Testis (tissue), 2 donors: ENCODE measurements at regions not wholly inside any gene's neighbourhood (a gene's known extent, or its start where the extent isn't known, plus 50 kb on each side); places are given as distances from the start of the nearest gene placed in this dataset.

ENCODE experiments used
- DNase-seq: peaks from one replicate; pipeline ENCODE4 v3.0.0-alpha.2; 2019
- H3K27ac ChIP-seq, 2 donors: fragments of 200-600 bp; sonication (generic); one replicate each; pipeline ENCODE4 v1.5.1; 2019
- H3K27me3 ChIP-seq: fragments of 200-600 bp; sonication (generic); one replicate; pipeline ENCODE4 v1.5.1; 2019
- H3K36me3 ChIP-seq: fragments of 200-600 bp; sonication (generic); one replicate; pipeline ENCODE4 v1.5.1; 2017; ENCODE audit warnings: low read depth; ENCODE audit errors: missing control alignments
- H3K4me1 ChIP-seq: fragments of 200-600 bp; sonication (generic); one replicate; pipeline ENCODE4 v1.5.1; 2019
- H3K4me3 ChIP-seq, 2 donors: fragments of 200-600 bp; sonication (generic); one replicate each; pipeline ENCODE4 v1.5.1; 2017 to 2019
- H3K9me3 ChIP-seq: fragments of 200-600 bp; sonication (generic); one replicate; pipeline ENCODE4 v1.5.1; 2017
- CTCF ChIP-seq, 3 experiments: fragments of 450-650 bp in 2 of 3; fragments of 200-600 bp in 1 of 3; sonication (generic) in 1 of 3; IDR thresholded peaks; one replicate each; pipeline ENCODE4 v1.5.1; 2016 to 2019; ENCODE audit warnings: antibody characterized with exemption in 3 of 3, mild to moderate bottlenecking in 2 of 3, moderate library complexity in 1 of 3
- POLR2A ChIP-seq: fragments of 450-650 bp; IDR thresholded peaks from one replicate; pipeline ENCODE4 v1.6.1; 2017; ENCODE audit warnings: antibody characterized with exemption, mild to moderate bottlenecking, moderate library complexity
- whole genome bisulfite sequencing, 2 donors: methylation state at CpG; one replicate each; pipeline ENCODE4 v1.1.5; 2018; 5-methylcytosine and 5-hydroxymethylcytosine counted together
- intact Hi-C: fragments of 100-400 bp; cut with DNase I; formaldehyde crosslinking; loops from one replicate; pipeline ENCODE4 v1.15.1; 2023; ENCODE audit warnings: low total_unique reads

GRCh38 chr5:117892360-117892759, 1096.0 kb downstream of the DTWD2 start:
- H3K4me1 ChIP-seq, result no peaks in the 10 kb centered on the region
- H3K27ac ChIP-seq, result no peak overlapping the region
- H3K9me3 ChIP-seq, result no peaks in the 10 kb centered on the region
- no peak overlapping the region for H3K4me3 ChIP-seq
- WGBS, 2 donors, result 89 to 96% methylated on average over 4 of the region's 4 CpGs
- no peaks in the 10 kb centered on the region for H3K27me3 ChIP-seq
- TF ChIP-seq POLR2A, result no peak
- no peak for TF ChIP-seq CTCF (IDR thresholded peaks at IDR 0.05)
- intact Hi-C loops, result no loop called here
- H3K36me3 ChIP-seq, result no peaks in the 10 kb centered on the region
- DNase-seq, result no peak

GRCh38 chr5:117889596-117889995, 1098.8 kb downstream of the DTWD2 start:
- no peak for DNase-seq
- TF ChIP-seq CTCF (IDR thresholded peaks at IDR 0.05) (no peak), POLR2A (no peak)
- intact Hi-C loops, result no loop called here
- H3K27me3 ChIP-seq, result no peaks in the 10 kb centered on the region
- no peak overlapping the region for H3K27ac ChIP-seq
- no peaks in the 10 kb centered on the region for H3K9me3 ChIP-seq
- no peak overlapping the region for H3K4me3 ChIP-seq
- H3K36me3 ChIP-seq, result no peaks in the 10 kb centered on the region
- H3K4me1 ChIP-seq, result no peaks in the 10 kb centered on the region

GRCh38 chr5:117888688-117889087, 1099.7 kb downstream of the DTWD2 start:
- intact Hi-C loops, result no loop called here
- Histone ChIP-seq H3K9me3 (no peaks in the 10 kb centered on the region), H3K36me3 (no peaks in the 10 kb centered on the region), H3K27me3 (no peaks in the 10 kb centered on the region), H3K27ac (no peak overlapping the region), H3K4me3 (peak overlapping the region in 1 of 2 donors; percentile 12), H3K4me1 (no peaks in the 10 kb centered on the region)
- TF ChIP-seq CTCF (IDR thresholded peaks at IDR 0.05), result no peak
- TF ChIP-seq POLR2A, result no peak
- WGBS, 2 donors, result 39 to 63% methylated on average over 2 of the region's 2 CpGs
- DNase-seq, result peak; percentile 15

GRCh38 chr5:117881426-117882230, 1106.7 kb downstream of the DTWD2 start:
- Histone ChIP-seq H3K4me1 (no peaks in the 10 kb centered on the region), H3K36me3 (peaks cover 4% of the 10 kb centered on the region), H3K27me3 (no peaks in the 10 kb centered on the region), H3K9me3 (no peaks in the 10 kb centered on the region), H3K27ac (no peak overlapping the region), H3K4me3 (no peak overlapping the region)
- DNase-seq, result no peak
- intact Hi-C loops, result no loop called here
- WGBS, 2 donors, result 81 to 87% methylated on average over 4 of the region's 4 CpGs
- TF ChIP-seq POLR2A (no peak), CTCF (IDR thresholded peaks at IDR 0.05) (no peak)

GRCh38 chr5:117880932-117881331, 1107.4 kb downstream of the DTWD2 start:
- DNase-seq, result no peak
- H3K27me3 ChIP-seq, result no peaks in the 10 kb centered on the region
- intact Hi-C loops, result no loop called here
- no peaks in the 10 kb centered on the region for H3K9me3 ChIP-seq
- H3K4me3 ChIP-seq, result no peak overlapping the region
- H3K36me3 ChIP-seq, result peaks cover 4% of the 10 kb centered on the region
- TF ChIP-seq CTCF (IDR thresholded peaks at IDR 0.05), result no peak
- no peak for TF ChIP-seq POLR2A
- no peak overlapping the region for H3K27ac ChIP-seq
- H3K4me1 ChIP-seq, result no peaks in the 10 kb centered on the region
